GM13977 (cell line): ENCODE measurements at regions not wholly inside any gene's neighbourhood (a gene's known extent, or its start where the extent isn't known, plus 50 kb on each side); places are given as distances from the start of the nearest gene placed in this dataset.
"Not testable (repeated sequence)": the region's sequence is repeated elsewhere in the genome, so short reads cannot be mapped to it uniquely, and the experiment has no call there.

Experiments
- DNase-seq: peaks from one replicate; pipeline ENCODE4 v3.0.0; 2012; ENCODE audit warnings: low spot score
- CTCF ChIP-seq: IDR thresholded peaks from 2 replicates; pipeline ENCODE4 v1.5.1; 2012; ENCODE audit warnings: mild to moderate bottlenecking, control low read depth; ENCODE audit not compliant: insufficient read depth; ENCODE audit errors: extremely low read depth, missing control alignments
- in situ Hi-C: fragments of 300-500 bp; cut with MboI; formaldehyde crosslinking; loops from one replicate; pipeline ENCODE4 v1.12.0; 2022; ENCODE audit warnings: low sequenced_read_pairs, low pct_unique_long_range_greater_than_20kb, mixed read lengths, inconsistent platforms; ENCODE audit not compliant: unreplicated experiment

GRCh38 chr7:10473569-10473968, 500.1 kb upstream of the PHF14 start:
- in situ Hi-C loops, result no loop called here
- no peak for DNase-seq
- TF ChIP-seq CTCF, result no peak

- in situ Hi-C loops, result no loop called here
- no peak for DNase-seq
- no peak for TF ChIP-seq CTCF
These were observed 499.6 kb upstream of the PHF14 start for GRCh38 chr7:10474048-10474447.

- in situ Hi-C loops, result no loop called here
- TF ChIP-seq CTCF, result no peak
- no peak for DNase-seq
These were observed 497.6 kb upstream of the PHF14 start for GRCh38 chr7:10475940-10476641.

GRCh38 chr7:10476642-10477041, 497.0 kb upstream of the PHF14 start:
- in situ Hi-C loops, result no loop called here
- DNase-seq, result no peak
- TF ChIP-seq CTCF, result no peak

GRCh38 chr7:10483671-10484070, 490.0 kb upstream of the PHF14 start:
- in situ Hi-C loops, result no loop called here
- TF ChIP-seq CTCF, result no peak
- no peak for DNase-seq

- no peak for DNase-seq
- in situ Hi-C loops, result no loop called here
- TF ChIP-seq CTCF, result no peak
These were observed 488.9 kb upstream of the PHF14 start for GRCh38 chr7:10484767-10485166.

GRCh38 chr7:10501206-10501884, 472.3 kb upstream of the PHF14 start:
- DNase-seq, in situ Hi-C loops: not testable (repeated sequence)
